GM12873 (cell line): ENCODE measurements at regions not wholly inside any gene's neighbourhood (a gene's known extent, or its start where the extent isn't known, plus 50 kb on each side); places are given as distances from the start of the nearest gene placed in this dataset.

Source experiments
- TF ChIP-seq, protein P1 (sequence below): IDR thresholded peaks from 2 replicates; pipeline ENCODE4 v1.5.1; 2012; ENCODE audit warnings: low read depth, mild to moderate bottlenecking, moderate library complexity, low read length, control low read depth; ENCODE audit not compliant: insufficient read depth; ENCODE audit errors: missing control alignments

- TF ChIP-seq, protein P1, sequence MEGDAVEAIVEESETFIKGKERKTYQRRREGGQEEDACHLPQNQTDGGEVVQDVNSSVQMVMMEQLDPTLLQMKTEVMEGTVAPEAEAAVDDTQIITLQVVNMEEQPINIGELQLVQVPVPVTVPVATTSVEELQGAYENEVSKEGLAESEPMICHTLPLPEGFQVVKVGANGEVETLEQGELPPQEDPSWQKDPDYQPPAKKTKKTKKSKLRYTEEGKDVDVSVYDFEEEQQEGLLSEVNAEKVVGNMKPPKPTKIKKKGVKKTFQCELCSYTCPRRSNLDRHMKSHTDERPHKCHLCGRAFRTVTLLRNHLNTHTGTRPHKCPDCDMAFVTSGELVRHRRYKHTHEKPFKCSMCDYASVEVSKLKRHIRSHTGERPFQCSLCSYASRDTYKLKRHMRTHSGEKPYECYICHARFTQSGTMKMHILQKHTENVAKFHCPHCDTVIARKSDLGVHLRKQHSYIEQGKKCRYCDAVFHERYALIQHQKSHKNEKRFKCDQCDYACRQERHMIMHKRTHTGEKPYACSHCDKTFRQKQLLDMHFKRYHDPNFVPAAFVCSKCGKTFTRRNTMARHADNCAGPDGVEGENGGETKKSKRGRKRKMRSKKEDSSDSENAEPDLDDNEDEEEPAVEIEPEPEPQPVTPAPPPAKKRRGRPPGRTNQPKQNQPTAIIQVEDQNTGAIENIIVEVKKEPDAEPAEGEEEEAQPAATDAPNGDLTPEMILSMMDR, result no peak
Observed at GRCh38 chr3:194758716-194759115, 73.0 kb downstream of the FAM43A start.

DNA sequence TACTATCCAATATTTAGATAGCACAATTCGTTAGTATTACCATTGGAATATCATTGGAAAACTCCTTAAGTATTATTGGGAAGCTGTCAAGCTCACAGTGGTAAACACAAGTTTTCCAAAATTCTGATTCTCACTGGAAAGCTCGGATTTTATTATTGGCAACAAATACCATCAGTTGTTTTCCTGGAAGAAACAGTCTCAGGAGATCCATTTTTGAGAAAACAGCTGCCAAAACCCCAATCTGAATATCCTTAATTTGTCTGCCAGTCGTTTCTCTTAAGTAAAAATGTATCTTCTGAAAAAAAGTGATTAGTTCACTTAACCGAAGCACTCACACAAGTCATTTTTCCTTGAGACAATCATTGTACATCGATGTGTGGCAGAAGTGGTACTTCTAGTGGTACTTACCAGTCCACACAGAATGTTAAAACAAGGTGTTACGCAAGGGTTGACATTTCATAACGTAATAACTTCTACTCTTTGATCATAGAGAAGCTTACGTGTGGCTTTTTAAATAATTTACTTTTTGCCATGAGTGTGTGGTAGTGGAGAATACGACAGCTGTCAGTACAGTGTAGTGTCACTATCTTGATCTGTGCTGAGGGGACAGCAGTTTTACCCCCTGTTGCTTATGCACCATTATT is 74.9 kb downstream of the FAM43A start:
- TF ChIP-seq, protein P1, result no peak

- TF ChIP-seq, protein P1, result no peak
Observed at GRCh38 chr3:194761384-194761783, 75.7 kb downstream of the FAM43A start.

- TF ChIP-seq, protein P1, result no peak
Observed at GRCh38 chr3:194766845-194767244, 81.2 kb downstream of the FAM43A start.

DNA sequence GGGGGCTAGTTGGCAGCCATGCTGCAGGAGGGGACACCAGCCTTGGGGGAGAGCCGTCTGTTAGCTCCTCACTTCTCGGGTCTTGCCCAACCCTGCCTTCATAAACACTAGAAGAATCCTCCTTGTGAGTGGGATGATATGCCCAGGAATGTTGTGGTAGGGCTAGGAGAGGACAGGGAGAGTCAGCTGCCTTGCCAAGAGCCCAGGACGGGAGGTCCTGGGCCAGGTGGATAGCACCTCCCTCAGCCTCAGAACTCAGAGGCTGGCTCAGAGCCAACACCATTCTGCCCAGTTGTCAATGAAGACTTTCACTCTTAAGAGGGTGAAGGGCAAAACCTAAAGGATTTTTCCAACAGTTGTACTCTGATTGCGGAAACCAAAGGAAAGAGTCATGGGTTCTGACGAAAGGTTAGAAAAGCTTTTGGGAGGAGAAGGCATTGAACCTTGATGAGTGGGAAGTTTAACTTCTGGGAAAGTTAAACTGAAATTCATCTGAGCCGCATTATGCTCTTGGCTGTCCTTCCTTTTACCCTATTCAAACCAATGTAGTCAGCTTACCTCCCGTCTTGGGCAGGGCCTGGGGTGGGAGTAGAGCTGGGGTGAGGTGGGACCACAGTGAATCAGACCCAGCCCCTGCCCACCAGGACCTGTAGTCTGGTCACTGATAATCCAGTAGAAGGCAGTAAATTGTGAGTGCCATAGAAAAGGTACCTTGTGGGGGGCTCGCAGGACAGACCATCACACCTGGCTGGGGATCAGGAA is 81.9 kb downstream of the FAM43A start:
- TF ChIP-seq, protein P1, result no peak

DNA sequence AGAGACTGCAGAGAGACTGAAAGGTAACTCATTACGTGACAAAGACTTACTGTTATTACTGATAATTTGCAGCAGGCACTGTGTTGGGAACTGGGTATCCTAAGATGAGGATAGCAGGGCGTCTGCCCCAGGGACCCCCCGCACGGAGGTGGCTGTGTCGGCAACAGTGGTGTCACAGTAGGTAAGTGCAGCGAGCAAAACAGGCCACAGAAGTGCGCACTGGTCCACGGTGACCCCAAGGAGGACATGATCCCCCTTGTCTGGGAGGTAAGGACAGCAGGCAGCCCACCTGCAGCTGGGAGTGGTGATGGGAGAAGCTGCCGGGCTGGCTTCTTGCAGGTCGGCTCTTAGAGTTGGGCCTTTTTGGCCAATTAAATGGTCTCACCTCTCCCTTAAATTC is 82.9 kb downstream of the FAM43A start:
- TF ChIP-seq, protein P1, result no peak

GRCh38 chr3:194769020-194769643 is 83.4 kb downstream of the FAM43A start:
- TF ChIP-seq, protein P1, result no peak
